PC-3 (cell line): ENCODE measurements at regions not wholly inside any gene's neighbourhood (a gene's known extent, or its start where the extent isn't known, plus 50 kb on each side); places are given as distances from the start of the nearest gene placed in this dataset.

ENCODE experiments used
- ATAC-seq: fragments of 200-7000 bp; cut with Tn5 transposase; 2 replicates; pipeline ENCODE4 v1.9.1; 2020; ENCODE audit warnings: mild to moderate bottlenecking, moderate library complexity
- BruUV-seq: library from RNA; stranded (reverse); fragments of 400-500 nt; replicated peaks from 2 replicates; lab custom pipeline; 2021; lab: Mats Ljungman, UMichigan
- CTCF ChIA-PET: fragments of 300-600 bp; sonication (Branson Sonifier 250); formaldehyde crosslinking; loops from one replicate; lab custom pipeline; 2022; ENCODE audit warnings: antibody characterized with exemption; lab: Charles Lee
- POLR2A ChIA-PET: fragments of 300-600 bp; sonication (Branson Sonifier 250); formaldehyde crosslinking; loops from one replicate; lab custom pipeline; 2022; ENCODE audit warnings: antibody characterized with exemption; ENCODE audit not compliant: unreplicated experiment; lab: Charles Lee
- DNase-seq: peaks from one replicate; pipeline ENCODE4 v3.0.0-alpha.2; 2015
- H2AFZ ChIP-seq: fragments of 300-600 bp; sonication (generic); 2 replicates; pipeline ENCODE4 v1.6.0; 2016; ENCODE audit warnings: antibody characterized with exemption, low read length
- H3F3A ChIP-seq: fragments of 300-600 bp; sonication (generic); one replicate; pipeline ENCODE4 v1.6.0; 2017; ENCODE audit warnings: antibody characterized with exemption, low read length, control low read depth, mild to moderate bottlenecking; ENCODE audit not compliant: unreplicated experiment
- H3K27ac ChIP-seq: fragments of 300-600 bp; sonication (generic); 2 replicates; pipeline ENCODE4 v1.5.1; 2016; ENCODE audit warnings: mild to moderate bottlenecking, low read length
- H3K27me3 ChIP-seq: fragments of 300-600 bp; sonication (generic); 2 replicates; pipeline ENCODE4 v1.6.1; 2016; ENCODE audit warnings: low read length, mixed read lengths
- H3K36me3 ChIP-seq: fragments of 300-600 bp; sonication (generic); 2 replicates; pipeline ENCODE4 v1.6.1; 2016; ENCODE audit warnings: low read depth, mixed run types, low read length, mixed read lengths
- H3K4me1 ChIP-seq: fragments of 300-600 bp; sonication (generic); 2 replicates; pipeline ENCODE4 v1.5.1; 2016; ENCODE audit warnings: low read length; ENCODE audit not compliant: insufficient read depth
- H3K4me2 ChIP-seq: fragments of 300-600 bp; sonication (generic); 2 replicates; pipeline ENCODE4 v1.6.0; 2016; ENCODE audit warnings: low read length
- H3K4me3 ChIP-seq: fragments of 300-600 bp; sonication (generic); 2 replicates; pipeline ENCODE4 v1.5.1; 2016; ENCODE audit warnings: mild to moderate bottlenecking, low read length, mixed read lengths
- H3K79me2 ChIP-seq: fragments of 300-600 bp; sonication (generic); 2 replicates; pipeline ENCODE4 v1.6.1; 2017; ENCODE audit warnings: low read length, mixed read lengths
- H3K9ac ChIP-seq: fragments of 300-600 bp; sonication (generic); 2 replicates; pipeline ENCODE4 v1.6.0; 2016; ENCODE audit warnings: mild to moderate bottlenecking, low read length
- H3K9me2 ChIP-seq: fragments of 300-600 bp; sonication (generic); replicated peaks from 2 replicates; pipeline ENCODE4 v1.6.1; 2016; ENCODE audit warnings: mixed run types, low read length, mixed read lengths
- H3K9me3 ChIP-seq: fragments of 300-600 bp; sonication (generic); 2 replicates; pipeline ENCODE4 v1.6.1; 2016; ENCODE audit warnings: low read length, mixed read lengths
- H4K20me1 ChIP-seq: fragments of 300-600 bp; sonication (generic); 2 replicates; pipeline ENCODE4 v1.6.1; 2016; ENCODE audit warnings: low read length, mixed read lengths
- CTCF ChIP-seq: fragments of 300-600 bp; sonication (generic); conservative IDR thresholded peaks from 2 replicates; pipeline ENCODE4 v1.5.1; 2017; ENCODE audit warnings: antibody characterized with exemption, low read depth, mild to moderate bottlenecking, low read length
- EZH2 ChIP-seq: fragments of 300-600 bp; sonication (generic); IDR thresholded peaks from one replicate; pipeline ENCODE4 v1.6.1; 2017; ENCODE audit warnings: antibody characterized with exemption, mild to moderate bottlenecking, low read length; ENCODE audit not compliant: unreplicated experiment
- EZH2phosphoT487 ChIP-seq: fragments of 300-600 bp; sonication (generic); IDR thresholded peaks from 2 replicates; pipeline ENCODE4 v1.6.1; 2018; ENCODE audit warnings: mild to moderate bottlenecking, antibody characterized with exemption, low read length, borderline replicate concordance
- intact Hi-C: fragments of 100-400 bp; cut with micrococcal nuclease; formaldehyde crosslinking; loops from 2 replicates; pipeline ENCODE4 v1.9.0; 2023

- peak; percentile 1 for DNase-seq
- no TSS peak for BruUV-seq
- Histone ChIP-seq H3K4me3 (no peak overlapping the region), H3K4me2 (no peak overlapping the region), H4K20me1 (no peaks in the 10 kb centered on the region), H3K79me2 (no peaks in the 10 kb centered on the region), H3K9me2 (no peaks in the 10 kb centered on the region), H3K9me3 (no peaks in the 10 kb centered on the region), H3K9ac (no peak overlapping the region), H2AFZ (no peak overlapping the region), H3K4me1 (no peaks in the 10 kb centered on the region), H3K27ac (no peak overlapping the region), H3K27me3 (no peaks in the 10 kb centered on the region), H3F3A (no peaks in the 10 kb centered on the region), H3K36me3 (no peaks in the 10 kb centered on the region)
- ChIA-PET POLR2A (no interaction called here), CTCF (interaction anchor here (0.6 kb wide), 1 partner anchor 305 kb away, joined by 5 read pairs; no protein-coding TSS in a partner anchor)
- TF ChIP-seq EZH2 (no peak), CTCF (no peak)
- no peak for ATAC-seq
- intact Hi-C loops: no loop called here
These were observed 577.0 kb downstream of the C4orf33 start for GRCh38 chr4:129672941-129673340.

GRCh38 chr4:129675036-129675435 is 579.1 kb downstream of the C4orf33 start:
- TF ChIP-seq EZH2: no peak
- TF ChIP-seq EZH2phosphoT487: no peak
- TF ChIP-seq CTCF: no peak
- Histone ChIP-seq H3K27ac (no peak overlapping the region), H3K9me2 (no peaks in the 10 kb centered on the region), H3K79me2 (no peaks in the 10 kb centered on the region), H4K20me1 (no peaks in the 10 kb centered on the region), H3K4me2 (no peak overlapping the region), H3K9me3 (no peaks in the 10 kb centered on the region), H3F3A (no peaks in the 10 kb centered on the region), H2AFZ (no peak overlapping the region), H3K27me3 (no peaks in the 10 kb centered on the region), H3K9ac (no peak overlapping the region), H3K4me1 (no peaks in the 10 kb centered on the region), H3K4me3 (no peak overlapping the region), H3K36me3 (no peaks in the 10 kb centered on the region)
- intact Hi-C loops: no loop called here
- ATAC-seq: no peak
- no peak for DNase-seq
- BruUV-seq: no TSS peak
- ChIA-PET POLR2A (no interaction called here), CTCF (no interaction called here)

DNA sequence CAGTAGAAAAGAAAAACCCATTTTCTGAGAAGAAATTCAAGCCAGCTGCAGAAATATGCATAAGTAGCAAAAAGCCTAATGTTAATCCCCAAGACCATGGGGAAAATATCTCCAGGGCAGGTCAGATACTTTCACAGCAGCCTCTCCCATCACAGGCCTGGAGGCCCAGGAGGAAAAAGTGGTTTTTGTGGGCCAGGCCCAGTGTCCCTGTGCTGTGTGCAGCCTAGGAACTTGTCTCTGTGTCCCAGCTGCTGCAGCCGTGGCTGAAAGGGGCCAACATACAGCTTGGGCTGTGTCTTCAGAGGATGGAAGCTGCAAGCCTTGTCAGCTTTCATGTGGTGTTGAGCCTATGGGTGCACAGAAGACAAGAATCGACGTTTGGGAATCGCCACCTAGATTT is 581.0 kb downstream of the C4orf33 start:
- intact Hi-C loops: no loop called here
- no peak overlapping the region for H3K27ac ChIP-seq

More for the DNA sequence above, 581.0 kb downstream of the C4orf33 start:
- H3K9me2 ChIP-seq: no peaks in the 10 kb centered on the region
- no peaks in the 10 kb centered on the region for H3K79me2 ChIP-seq
- H3F3A ChIP-seq: no peaks in the 10 kb centered on the region
- no peaks in the 10 kb centered on the region for H3K9me3 ChIP-seq
- no peak overlapping the region for H3K9ac ChIP-seq
- BruUV-seq: no TSS peak
- TF ChIP-seq CTCF (no peak), EZH2phosphoT487 (no peak), EZH2 (no peak)
- ChIA-PET CTCF (no interaction called here), POLR2A (no interaction called here)
- no peaks in the 10 kb centered on the region for H3K27me3 ChIP-seq
- no peak overlapping the region for H3K4me2 ChIP-seq
- H2AFZ ChIP-seq: no peak overlapping the region
- no peaks in the 10 kb centered on the region for H3K36me3 ChIP-seq
- DNase-seq (no peak), ATAC-seq (no peak)
- H3K4me3 ChIP-seq: no peak overlapping the region
- no peaks in the 10 kb centered on the region for H3K4me1 ChIP-seq
- no peaks in the 10 kb centered on the region for H4K20me1 ChIP-seq
